HepG2 (cell line): ENCODE measurements at regions not wholly inside any gene's neighbourhood (a gene's known extent, or its start where the extent isn't known, plus 50 kb on each side); places are given as distances from the start of the nearest gene placed in this dataset.

ENCODE experiments used
- ATAC-seq: fragments of 200-7000 bp; cut with Tn5 transposase; 3 replicates; pipeline ENCODE4 v1.9.1; 2020; ENCODE audit warnings: mild to moderate bottlenecking, moderate library complexity
- BruUV-seq: library from RNA; stranded (reverse); fragments of 400-500 nt; replicated peaks from 2 replicates; lab custom pipeline; 2021; lab: Mats Ljungman, UMichigan
- CTCF ChIA-PET: fragments of 300-600 bp; formaldehyde crosslinking; extraction: SDS; loops from one replicate; lab custom pipeline; 2021; ENCODE audit warnings: low total read pairs, inconsistent platforms, low intra/inter-chr PET ratio; lab: Yijun Ruan, JAX
- POLR2A ChIA-PET: fragments of 350-600 bp; sonication (Branson Sonifier 250); formaldehyde crosslinking; loops from one replicate; lab custom pipeline; 2020; ENCODE audit warnings: antibody characterized with exemption, inconsistent platforms; lab: Yijun Ruan, JAX
- DNase-seq: peaks from one replicate; pipeline ENCODE4 v3.0.0-alpha.2; 2015; ENCODE audit warnings: low spot score
- FAIRE-seq: peaks from 3 replicates; lab custom pipeline; 2011; peaks lifted over from hg19 to GRCh38; lab: Jason Lieb, UNC
- H2AFZ ChIP-seq: one replicate; pipeline ENCODE4 v1.6.1; 2011; ENCODE audit warnings: low read length, inconsistent platforms
- H3K27ac ChIP-seq: fragments of 300-600 bp; 3 replicates; pipeline ENCODE4 v1.8.0; 2011; ENCODE audit warnings: mixed run types, mild to moderate bottlenecking, mixed read lengths, low read length, inconsistent platforms; ENCODE audit not compliant: insufficient read depth; ENCODE audit errors: extremely low read length
- H3K27me3 ChIP-seq, 2 experiments: fragments of 200-600 bp in 1 of 2; 2 replicates in 1 of 2; 3 replicates in 1 of 2; pipeline versions ENCODE4 v1.6.0 to v1.8.0; 2011; ENCODE audit warnings: low read length in 2 of 2, mild to moderate bottlenecking in 2 of 2, moderate library complexity in 2 of 2, inconsistent platforms in 1 of 2; ENCODE audit not compliant: insufficient read depth in 2 of 2, control insufficient read depth in 1 of 2
- H3K36me3 ChIP-seq, 2 experiments: fragments of 200-600 bp in 1 of 2; replicated peaks in 1 of 2; 2 replicates in 1 of 2; 3 replicates in 1 of 2; pipeline versions ENCODE4 v1.5.1 to v1.8.0; 2011; ENCODE audit warnings: low read length in 2 of 2, inconsistent platforms in 1 of 2; ENCODE audit not compliant: insufficient read depth in 2 of 2, control insufficient read depth in 1 of 2
- H3K4me1 ChIP-seq: 2 replicates; pipeline ENCODE4 v1.5.1; 2012; ENCODE audit warnings: low read length, inconsistent platforms; ENCODE audit not compliant: insufficient read depth
- H3K4me2 ChIP-seq: 2 replicates; pipeline ENCODE4 v1.6.0; 2011; ENCODE audit warnings: low read depth, low read length, inconsistent platforms
- H3K4me3 ChIP-seq, 3 experiments: fragments of 200-600 bp in 1 of 3; sonication (generic), shearing (Covaris generic) in 1 of 3; replicated peaks in 1 of 3; 2 replicates each; pipeline ENCODE4 v1.5.1; 2011 to 2016; ENCODE audit warnings: low read length in 3 of 3, inconsistent platforms in 2 of 3, low read depth in 2 of 3, mild to moderate bottlenecking in 2 of 3, control low read depth in 1 of 3, mixed read lengths in 1 of 3; ENCODE audit not compliant: insufficient read depth in 1 of 3
- H3K79me2 ChIP-seq: one replicate; pipeline ENCODE4 v1.6.1; 2011; ENCODE audit warnings: low read length, inconsistent platforms; ENCODE audit not compliant: insufficient read depth
- H3K9ac ChIP-seq: 2 replicates; pipeline ENCODE4 v1.6.0; 2011; ENCODE audit warnings: mild to moderate bottlenecking, low read depth, low read length, inconsistent platforms; ENCODE audit not compliant: insufficient read depth
- H3K9me3 ChIP-seq: 2 replicates; pipeline ENCODE4 v1.5.1; 2012; ENCODE audit warnings: mild to moderate bottlenecking, low read length
- H4K20me1 ChIP-seq: 2 replicates; pipeline ENCODE4 v1.6.0; 2011; ENCODE audit warnings: inconsistent platforms, mild to moderate bottlenecking, low read length, moderate library complexity; ENCODE audit not compliant: insufficient read depth
- ATF3 ChIP-seq: sonication (generic); formaldehyde crosslinking; IDR thresholded peaks from 2 replicates; pipeline ENCODE4 v1.4.0; 2020; ENCODE audit warnings: missing genetic modification reagents
- HIC2 ChIP-seq: sonication (generic); formaldehyde crosslinking; IDR thresholded peaks from 2 replicates; pipeline ENCODE4 v1.9.0; 2022; ENCODE audit warnings: low read depth, missing genetic modification reagents
- HOXA7 ChIP-seq: sonication (generic); formaldehyde crosslinking; IDR thresholded peaks from 2 replicates; pipeline ENCODE4 v1.8.1; 2022; ENCODE audit warnings: mild to moderate bottlenecking, missing genetic modification reagents, moderate library complexity
- MEIS2 ChIP-seq: sonication (generic); formaldehyde crosslinking; IDR thresholded peaks from 2 replicates; pipeline ENCODE4 v1.9.0; 2021; ENCODE audit warnings: mild to moderate bottlenecking, missing genetic modification reagents
- NFYC ChIP-seq: IDR thresholded peaks from 2 replicates; pipeline ENCODE4 v1.6.1; 2016; ENCODE audit warnings: missing genetic modification reagents, missing compliant biosample characterization
- RCOR2 ChIP-seq: IDR thresholded peaks from 2 replicates; pipeline ENCODE4 v1.6.1; 2016; ENCODE audit warnings: missing biosample characterization, missing genetic modification reagents
- SMC3 ChIP-seq: IDR thresholded peaks from 2 replicates; pipeline ENCODE4 v1.6.1; 2011; ENCODE audit warnings: low read length, improper control_type of control experiment
- TAF15 ChIP-seq: fragments of 200-400 bp; formaldehyde crosslinking; IDR thresholded peaks from one replicate; pipeline ENCODE4 v1.6.1; 2018; ENCODE audit warnings: mild to moderate bottlenecking, low read depth, low read length; ENCODE audit not compliant: poor library complexity, severe bottlenecking
- TRIM22 ChIP-seq: fragments of 450-650 bp; IDR thresholded peaks from 2 replicates; pipeline ENCODE4 v1.6.1; 2017
- ZBTB43 ChIP-seq: sonication (generic); formaldehyde crosslinking; conservative IDR thresholded peaks from 2 replicates; pipeline ENCODE4 v1.4.0; 2020; ENCODE audit warnings: missing genetic modification reagents
- ZFP36L1 ChIP-seq: sonication (generic); formaldehyde crosslinking; IDR thresholded peaks from 2 replicates; pipeline ENCODE4 v1.8.0; 2022; ENCODE audit warnings: mild to moderate bottlenecking, missing genetic modification reagents, moderate library complexity
- ZNF121 ChIP-seq: sonication (generic); formaldehyde crosslinking; IDR thresholded peaks from 2 replicates; pipeline ENCODE4 v1.5.0; 2020; ENCODE audit warnings: mild to moderate bottlenecking, missing genetic modification reagents
- ZNF44 ChIP-seq: sonication (generic); formaldehyde crosslinking; IDR thresholded peaks from 2 replicates; pipeline ENCODE4 v1.5.1; 2020; ENCODE audit warnings: mild to moderate bottlenecking, missing genetic modification reagents
- ZSCAN30 ChIP-seq: sonication (generic); formaldehyde crosslinking; IDR thresholded peaks from 2 replicates; pipeline ENCODE4 v1.5.0; 2020; ENCODE audit warnings: mild to moderate bottlenecking, missing genetic modification reagents
- WGBS: methylation state at CpG from one replicate; pipeline ENCODE4 v1.1.6; 2017; ENCODE audit warnings: low lambda C conversion rate; 5-methylcytosine and 5-hydroxymethylcytosine counted together
- in situ Hi-C: cut with HindIII; loops from 2 replicates; pipeline ENCODE4 v1.10.0; 2017; ENCODE audit warnings: low pct_unique_long_range_greater_than_20kb; ENCODE audit not compliant: extremely low pct_ligation_motif_present
- intact Hi-C: fragments of 100-400 bp; cut with micrococcal nuclease; formaldehyde crosslinking; loops from one replicate; pipeline ENCODE4 v1.10.0; 2022; ENCODE audit not compliant: unreplicated experiment
- TF ChIP-seq, protein P1 (sequence below): sonication (generic); formaldehyde crosslinking; IDR thresholded peaks from 2 replicates; pipeline ENCODE4 v1.4.0; 2020; ENCODE audit warnings: missing genetic modification reagents
- TF ChIP-seq, protein P2 (sequence below): sonication (generic); formaldehyde crosslinking; IDR thresholded peaks from 2 replicates; pipeline ENCODE4 v1.8.0; 2022; ENCODE audit warnings: low read depth, missing genetic modification reagents
- TF ChIP-seq, protein P3 (sequence below): fragments of 450-650 bp; IDR thresholded peaks from 2 replicates; pipeline ENCODE4 v1.6.1; 2016

DNA sequence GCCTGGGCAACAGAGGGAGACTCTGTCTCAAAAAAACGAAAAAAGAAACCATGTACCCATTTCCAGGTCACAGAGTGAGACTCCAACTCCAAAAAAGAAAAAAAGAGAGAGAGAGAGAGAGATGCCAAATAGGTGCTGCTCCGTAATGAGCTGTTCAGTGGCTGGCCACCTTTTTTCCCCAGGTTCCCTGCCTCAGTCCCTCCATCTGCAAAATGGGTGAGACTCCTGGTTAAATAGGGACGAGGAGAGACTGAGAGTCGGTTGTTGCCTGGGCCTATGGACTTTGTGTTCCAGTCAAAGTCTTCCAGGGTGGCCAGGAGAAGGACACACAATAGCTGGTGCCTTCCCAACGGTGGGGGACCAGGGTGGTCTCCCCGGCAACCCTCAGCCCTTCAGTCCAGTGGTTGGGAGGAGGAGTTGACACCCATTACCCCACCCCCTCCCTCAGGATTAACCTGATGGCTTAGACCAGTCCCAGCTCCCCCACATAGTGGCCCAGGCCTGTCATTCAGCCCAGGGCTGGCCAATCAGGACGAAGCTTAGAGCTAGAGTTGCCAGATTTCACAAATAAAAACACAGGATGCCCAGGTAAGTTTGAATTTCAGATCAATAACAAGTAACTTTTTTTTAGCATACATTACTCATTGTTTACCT is 258.2 kb downstream of the PARN start:
- no peak overlapping the region for H3K4me3 ChIP-seq
- H4K20me1 ChIP-seq = no peaks in the 10 kb centered on the region
- in situ Hi-C loops = no loop called here
- peaks cover 62% of the 10 kb centered on the region for H3K4me1 ChIP-seq
- no peak overlapping the region for H2AFZ ChIP-seq
- no peak overlapping the region for H3K27ac ChIP-seq
- no peaks in the 10 kb centered on the region for H3K79me2 ChIP-seq
- 49% methylated on average over 6 of the region's 7 CpGs for WGBS
- no peaks in the 10 kb centered on the region for H3K36me3 ChIP-seq
- H3K9ac ChIP-seq = no peak overlapping the region
- no peaks in the 10 kb centered on the region for H3K9me3 ChIP-seq
- no peak for FAIRE-seq
- DNase-seq = no peak
- peak; percentile 20; the same call in 2 of the 3 replicates for ATAC-seq
- ChIA-PET CTCF (no interaction called here), POLR2A (interaction anchor here (1.0 kb wide), 1 partner anchor 26 kb away, joined by 3 read pairs; no protein-coding TSS in a partner anchor)
- H3K27me3 ChIP-seq = no peaks in the 10 kb centered on the region
- no TSS peak for BruUV-seq
- intact Hi-C loops = no loop called here
- peak overlapping the region; percentile 19; the same call in 1 of the 2 replicates for H3K4me2 ChIP-seq
- TF ChIP-seq HIC2 (CRISPR knock-in tag) (no peak), ZSCAN30 (CRISPR knock-in tag) (no peak), RCOR2 (peak; percentile 51; the same call in 1 of the 2 replicates), ZNF44 (CRISPR knock-in tag) (no peak), HOXA7 (CRISPR knock-in tag) (no peak), NFYC (peak; percentile 63), ZFP36L1 (CRISPR knock-in tag) (0 out of 2 replicates have a peak, but pooled peaks have one; percentile 37), MEIS2 (no peak), ZNF121 (no peak), ZBTB43 (CRISPR knock-in tag) (no peak), SMC3 (no peak), TAF15 (no peak), TRIM22 (no peak), ATF3 (CRISPR knock-in tag) (no peak)
- TF ChIP-seq, protein P1, sequence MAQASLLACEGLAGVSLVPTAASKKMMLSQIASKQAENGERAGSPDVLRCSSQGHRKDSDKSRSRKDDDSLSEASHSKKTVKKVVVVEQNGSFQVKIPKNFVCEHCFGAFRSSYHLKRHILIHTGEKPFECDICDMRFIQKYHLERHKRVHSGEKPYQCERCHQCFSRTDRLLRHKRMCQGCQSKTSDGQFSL = 0 out of 2 replicates have a peak, but pooled peaks have one; percentile 8
- TF ChIP-seq, protein P2, sequence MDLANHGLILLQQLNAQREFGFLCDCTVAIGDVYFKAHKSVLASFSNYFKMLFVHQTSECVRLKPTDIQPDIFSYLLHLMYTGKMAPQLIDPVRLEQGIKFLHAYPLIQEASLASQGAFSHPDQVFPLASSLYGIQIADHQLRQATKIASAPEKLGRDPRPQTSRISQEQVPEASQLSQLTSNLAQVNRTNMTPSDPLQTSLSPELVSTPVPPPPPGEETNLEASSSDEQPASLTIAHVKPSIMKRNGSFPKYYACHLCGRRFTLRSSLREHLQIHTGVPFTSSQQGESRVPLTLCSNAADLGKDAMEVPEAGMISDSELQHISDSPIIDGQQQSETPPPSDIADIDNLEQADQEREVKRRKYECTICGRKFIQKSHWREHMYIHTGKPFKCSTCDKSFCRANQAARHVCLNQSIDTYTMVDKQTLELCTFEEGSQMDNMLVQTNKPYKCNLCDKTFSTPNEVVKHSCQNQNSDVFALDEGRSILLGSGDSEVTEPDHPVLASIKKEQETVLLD (CRISPR knock-in tag) = no peak
- TF ChIP-seq, protein P3, sequence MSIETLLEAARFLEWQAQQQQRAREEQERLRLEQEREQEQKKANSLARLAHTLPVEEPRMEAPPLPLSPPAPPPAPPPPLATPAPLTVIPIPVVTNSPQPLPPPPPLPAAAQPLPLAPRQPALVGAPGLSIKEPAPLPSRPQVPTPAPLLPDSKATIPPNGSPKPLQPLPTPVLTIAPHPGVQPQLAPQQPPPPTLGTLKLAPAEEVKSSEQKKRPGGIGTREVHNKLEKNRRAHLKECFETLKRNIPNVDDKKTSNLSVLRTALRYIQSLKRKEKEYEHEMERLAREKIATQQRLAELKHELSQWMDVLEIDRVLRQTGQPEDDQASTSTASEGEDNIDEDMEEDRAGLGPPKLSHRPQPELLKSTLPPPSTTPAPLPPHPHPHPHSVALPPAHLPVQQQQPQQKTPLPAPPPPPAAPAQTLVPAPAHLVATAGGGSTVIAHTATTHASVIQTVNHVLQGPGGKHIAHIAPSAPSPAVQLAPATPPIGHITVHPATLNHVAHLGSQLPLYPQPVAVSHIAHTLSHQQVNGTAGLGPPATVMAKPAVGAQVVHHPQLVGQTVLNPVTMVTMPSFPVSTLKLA = no peak
